ENCODE measurements at regions not wholly inside any gene's neighbourhood (a gene's known extent, or its start where the extent isn't known, plus 50 kb on each side); places are given as distances from the start of the nearest gene placed in this dataset.

GRCh38 chr6:139828751-139829519, 454.5 kb upstream of the CITED2 start:
- TF ChIP-seq CTCF (IDR thresholded peaks at IDR 0.05), result no peak
- TF ChIP-seq POLR2A (IDR thresholded peaks at IDR 0.05), result no peak
